ENCODE measurements at regions not wholly inside any gene's neighbourhood (a gene's known extent, or its start where the extent isn't known, plus 50 kb on each side); places are given as distances from the start of the nearest gene placed in this dataset.

- TF ChIP-seq, protein P1, sequence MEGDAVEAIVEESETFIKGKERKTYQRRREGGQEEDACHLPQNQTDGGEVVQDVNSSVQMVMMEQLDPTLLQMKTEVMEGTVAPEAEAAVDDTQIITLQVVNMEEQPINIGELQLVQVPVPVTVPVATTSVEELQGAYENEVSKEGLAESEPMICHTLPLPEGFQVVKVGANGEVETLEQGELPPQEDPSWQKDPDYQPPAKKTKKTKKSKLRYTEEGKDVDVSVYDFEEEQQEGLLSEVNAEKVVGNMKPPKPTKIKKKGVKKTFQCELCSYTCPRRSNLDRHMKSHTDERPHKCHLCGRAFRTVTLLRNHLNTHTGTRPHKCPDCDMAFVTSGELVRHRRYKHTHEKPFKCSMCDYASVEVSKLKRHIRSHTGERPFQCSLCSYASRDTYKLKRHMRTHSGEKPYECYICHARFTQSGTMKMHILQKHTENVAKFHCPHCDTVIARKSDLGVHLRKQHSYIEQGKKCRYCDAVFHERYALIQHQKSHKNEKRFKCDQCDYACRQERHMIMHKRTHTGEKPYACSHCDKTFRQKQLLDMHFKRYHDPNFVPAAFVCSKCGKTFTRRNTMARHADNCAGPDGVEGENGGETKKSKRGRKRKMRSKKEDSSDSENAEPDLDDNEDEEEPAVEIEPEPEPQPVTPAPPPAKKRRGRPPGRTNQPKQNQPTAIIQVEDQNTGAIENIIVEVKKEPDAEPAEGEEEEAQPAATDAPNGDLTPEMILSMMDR (conservative IDR thresholded peaks at IDR 0.05 in 1 of 2, IDR thresholded peaks at IDR 0.05 in 1 of 2; ENCODE audit: extremely low read depth in 1 of 2, insufficient read depth in 1 of 2, low read depth in 1 of 2, low read length in 2 of 2), result no peak
- TF ChIP-seq EZH2 (IDR thresholded peaks at IDR 0.05; ENCODE audit: borderline replicate concordance, low read length), result no peak
Observed at GRCh38 chr17:12330456-12330855, 309.8 kb downstream of the MAP2K4 start.

Data from mammary epithelial cell (primary cell).